ENCODE measurements at regions not wholly inside any gene's neighbourhood (a gene's known extent, or its start where the extent isn't known, plus 50 kb on each side); places are given as distances from the start of the nearest gene placed in this dataset.
"Not testable (repeated sequence)": the region's sequence is repeated elsewhere in the genome, so short reads cannot be mapped to it uniquely, and the experiment has no call there.

GRCh38 chr3:110909839-110910238 lies 161.8 kb upstream of the NECTIN3 start:
- DNase-seq (ENCODE audit: low read depth in 1 of 2, low spot score in 1 of 2) = no peak

GRCh38 chr3:110910346-110910955 lies 161.2 kb upstream of the NECTIN3 start:
- no peak for DNase-seq (ENCODE audit: low read depth in 1 of 2, low spot score in 1 of 2)

- DNase-seq (ENCODE audit: low read depth in 1 of 2, low spot score in 1 of 2) = no peak
Observed at GRCh38 chr3:110918963-110919362, 152.7 kb upstream of the NECTIN3 start.

- DNase-seq (ENCODE audit: low read depth in 1 of 2, low spot score in 1 of 2) = no peak
Observed at GRCh38 chr3:110925798-110926197, 145.8 kb upstream of the NECTIN3 start.

GRCh38 chr3:110928016-110928662 lies 143.5 kb upstream of the NECTIN3 start:
- DNase-seq (ENCODE audit: low read depth in 1 of 2, low spot score in 1 of 2) = no peak

- DNase-seq (ENCODE audit: low read depth in 1 of 2, low spot score in 1 of 2) = no peak
Observed at GRCh38 chr3:110929816-110930215, 141.8 kb upstream of the NECTIN3 start.

GRCh38 chr3:110932567-110932966 lies 139.0 kb upstream of the NECTIN3 start:
- DNase-seq (ENCODE audit: low read depth in 1 of 2, low spot score in 1 of 2) = no peak

GRCh38 chr3:110933821-110934426 lies 137.7 kb upstream of the NECTIN3 start:
- DNase-seq (ENCODE audit: low read depth in 1 of 2, low spot score in 1 of 2) = no peak

GRCh38 chr3:110938629-110939028 lies 133.0 kb upstream of the NECTIN3 start:
- no peak for DNase-seq (ENCODE audit: low read depth in 1 of 2, low spot score in 1 of 2)

- no peak for DNase-seq (ENCODE audit: low read depth in 1 of 2, low spot score in 1 of 2)
Observed at GRCh38 chr3:110940055-110940454, 131.6 kb upstream of the NECTIN3 start.

- no peak for DNase-seq (ENCODE audit: low read depth in 1 of 2, low spot score in 1 of 2)
Observed at GRCh38 chr3:110944782-110945181, 126.8 kb upstream of the NECTIN3 start.

GRCh38 chr3:110946810-110947209 lies 124.8 kb upstream of the NECTIN3 start:
- no peak for DNase-seq (ENCODE audit: low read depth in 1 of 2, low spot score in 1 of 2)

- DNase-seq (ENCODE audit: low read depth in 1 of 2, low spot score in 1 of 2) = not testable (repeated sequence)
Observed at GRCh38 chr3:110949194-110949593, 122.4 kb upstream of the NECTIN3 start.

GRCh38 chr3:110955301-110955880 lies 116.2 kb upstream of the NECTIN3 start:
- DNase-seq (ENCODE audit: low read depth in 1 of 2, low spot score in 1 of 2) = no peak

GRCh38 chr3:110956081-110956480 lies 115.5 kb upstream of the NECTIN3 start:
- no peak for DNase-seq (ENCODE audit: low read depth in 1 of 2, low spot score in 1 of 2)

GRCh38 chr3:110957247-110958025 lies 114.2 kb upstream of the NECTIN3 start:
- DNase-seq (ENCODE audit: low read depth in 1 of 2, low spot score in 1 of 2) = no peak

- DNase-seq (ENCODE audit: low read depth in 1 of 2, low spot score in 1 of 2) = no peak
Observed at GRCh38 chr3:110958313-110959147, 113.1 kb upstream of the NECTIN3 start.

- DNase-seq (ENCODE audit: low read depth in 1 of 2, low spot score in 1 of 2) = no peak
Observed at GRCh38 chr3:110965976-110966375, 105.6 kb upstream of the NECTIN3 start.

GRCh38 chr3:110966966-110967663 lies 104.5 kb upstream of the NECTIN3 start:
- no peak for DNase-seq (ENCODE audit: low read depth in 1 of 2, low spot score in 1 of 2)

GRCh38 chr3:110968076-110968475 lies 103.5 kb upstream of the NECTIN3 start:
- no peak for DNase-seq (ENCODE audit: low read depth in 1 of 2, low spot score in 1 of 2)

Data from activated CD4-positive, alpha-beta T cell treated with anti-CD3 and anti-CD28 coated beads, Interleukin-2, amount 50 U/mL, for 24 hours (primary cell).